Type B pancreatic cell (in vitro differentiated cells): ENCODE measurements at regions not wholly inside any gene's neighbourhood (a gene's known extent, or its start where the extent isn't known, plus 50 kb on each side); places are given as distances from the start of the nearest gene placed in this dataset.
A peak's percentile ranks its signal among the peaks of the same experiment; 100 is the strongest.

ENCODE experiments used
- DNase-seq: peaks from one replicate; pipeline ENCODE4 v3.0.0; 2021; ENCODE audit warnings: mixed read lengths; ENCODE audit not compliant: unreplicated experiment; ENCODE audit errors: extremely low spot score
- H3K27ac Mint-ChIP-seq: 2 replicates; pipeline ENCODE4 v1.8.0; 2021; ENCODE audit warnings: mild to moderate bottlenecking, mixed read lengths
- H3K27me3 Mint-ChIP-seq: 2 replicates; pipeline ENCODE4 v1.8.0; 2021; ENCODE audit warnings: mixed read lengths
- H3K36me3 Mint-ChIP-seq: 2 replicates; pipeline ENCODE4 v1.8.0; 2021; ENCODE audit warnings: mixed read lengths
- H3K4me1 Mint-ChIP-seq: one replicate; pipeline ENCODE4 v1.8.0; 2021; ENCODE audit warnings: mixed read lengths; ENCODE audit not compliant: unreplicated experiment
- H3K4me3 Mint-ChIP-seq: 2 replicates; pipeline ENCODE4 v1.8.0; 2021; ENCODE audit warnings: mild to moderate bottlenecking, mixed read lengths
- H3K9me3 Mint-ChIP-seq: 2 replicates; pipeline ENCODE4 v1.8.0; 2021; ENCODE audit warnings: mixed read lengths
- CTCF ChIP-seq: fragments of 200-600 bp; sonication (generic); conservative IDR thresholded peaks from 2 replicates; pipeline ENCODE4 v1.5.0; 2021; ENCODE audit warnings: antibody characterized with exemption, mild to moderate bottlenecking

- Mint-ChIP-seq H3K4me1 (peaks cover 28% of the 10 kb centered on the region), H3K9me3 (no peaks in the 10 kb centered on the region)
Observed at GRCh38 chr2:9097239-9097638, 93.8 kb upstream of the MBOAT2 start.

GRCh38 chr2:9096761-9097160 lies 93.3 kb upstream of the MBOAT2 start:
- Mint-ChIP-seq H3K4me3 (no peak overlapping the region), H3K36me3 (peaks cover 4% of the 10 kb centered on the region), H3K27me3 (no peaks in the 10 kb centered on the region), H3K4me1 (peaks cover 23% of the 10 kb centered on the region), H3K9me3 (no peaks in the 10 kb centered on the region), H3K27ac (no peak overlapping the region)
- no peak for DNase-seq
- TF ChIP-seq CTCF, result no peak

More at GRCh38 chr2:9097239-9097638, 93.8 kb upstream of the MBOAT2 start:
- H3K27ac Mint-ChIP-seq, result no peak overlapping the region
- H3K36me3 Mint-ChIP-seq, result peaks cover 4% of the 10 kb centered on the region
- DNase-seq, result no peak
- H3K27me3 Mint-ChIP-seq, result no peaks in the 10 kb centered on the region
- H3K4me3 Mint-ChIP-seq, result no peak overlapping the region
- TF ChIP-seq CTCF, result no peak

GRCh38 chr2:9095690-9096089 lies 92.2 kb upstream of the MBOAT2 start:
- H3K9me3 Mint-ChIP-seq, result no peaks in the 10 kb centered on the region
- peaks cover 4% of the 10 kb centered on the region for H3K36me3 Mint-ChIP-seq
- no peak for TF ChIP-seq CTCF
- peak overlapping the region; percentile 61 for H3K4me3 Mint-ChIP-seq
- no peak for DNase-seq
- peaks cover 19% of the 10 kb centered on the region for H3K4me1 Mint-ChIP-seq
- H3K27me3 Mint-ChIP-seq, result no peaks in the 10 kb centered on the region
- H3K27ac Mint-ChIP-seq, result peak overlapping the region; percentile 81

- Mint-ChIP-seq H3K4me1 (peaks cover 19% of the 10 kb centered on the region), H3K27ac (peak overlapping the region; percentile 81), H3K9me3 (no peaks in the 10 kb centered on the region), H3K36me3 (peaks cover 4% of the 10 kb centered on the region), H3K4me3 (no peak overlapping the region), H3K27me3 (no peaks in the 10 kb centered on the region)
- no peak for TF ChIP-seq CTCF
- DNase-seq, result no peak
Observed at GRCh38 chr2:9095226-9095625, 91.7 kb upstream of the MBOAT2 start.

- no peak for TF ChIP-seq CTCF
- Mint-ChIP-seq H3K27ac (no peak overlapping the region), H3K36me3 (peaks cover 4% of the 10 kb centered on the region), H3K4me3 (no peak overlapping the region), H3K9me3 (no peaks in the 10 kb centered on the region), H3K4me1 (peaks cover 14% of the 10 kb centered on the region), H3K27me3 (no peaks in the 10 kb centered on the region)
- no peak for DNase-seq
Observed at GRCh38 chr2:9094117-9094516, 90.6 kb upstream of the MBOAT2 start.

- H3K4me1 Mint-ChIP-seq, result peaks cover 9% of the 10 kb centered on the region
Observed at GRCh38 chr2:9093324-9093723, 89.8 kb upstream of the MBOAT2 start.

More at GRCh38 chr2:9093324-9093723, 89.8 kb upstream of the MBOAT2 start:
- no peak overlapping the region for H3K4me3 Mint-ChIP-seq
- H3K9me3 Mint-ChIP-seq, result no peaks in the 10 kb centered on the region
- no peak for DNase-seq
- no peak for TF ChIP-seq CTCF
- peaks cover 4% of the 10 kb centered on the region for H3K36me3 Mint-ChIP-seq
- no peaks in the 10 kb centered on the region for H3K27me3 Mint-ChIP-seq
- H3K27ac Mint-ChIP-seq, result no peak overlapping the region
